HG03378 (cell line): ENCODE measurements at regions not wholly inside any gene's neighbourhood (a gene's known extent, or its start where the extent isn't known, plus 50 kb on each side); places are given as distances from the start of the nearest gene placed in this dataset.
"Not testable (repeated sequence)": the region's sequence is repeated elsewhere in the genome, so short reads cannot be mapped to it uniquely, and the experiment has no call there.

Experiments
- ATAC-seq: cut with Tn5 transposase; IDR thresholded peaks from one replicate; pipeline ENCODE4 v1.9.1; 2021; ENCODE audit warnings: mild to moderate bottlenecking, moderate library complexity; ENCODE audit not compliant: unreplicated experiment

GRCh38 chr3:102682741-102683140, 247.9 kb downstream of the ZPLD1 start:
- no peak for ATAC-seq

- ATAC-seq = no peak
Observed at GRCh38 chr3:102686792-102687191, 252.0 kb downstream of the ZPLD1 start.

- no peak for ATAC-seq
Observed at GRCh38 chr3:102687851-102688555, 253.2 kb downstream of the ZPLD1 start.

- ATAC-seq = no peak
Observed at GRCh38 chr3:102688556-102688930, 253.7 kb downstream of the ZPLD1 start.

- no peak for ATAC-seq
Observed at GRCh38 chr3:102691507-102691906, 256.7 kb downstream of the ZPLD1 start.

GRCh38 chr3:102699104-102699818, 264.4 kb downstream of the ZPLD1 start:
- ATAC-seq = no peak

GRCh38 chr3:102699819-102700140, 265.0 kb downstream of the ZPLD1 start:
- no peak for ATAC-seq

GRCh38 chr3:102712896-102713295, 278.1 kb downstream of the ZPLD1 start:
- ATAC-seq = no peak

GRCh38 chr3:102714567-102714966, 279.8 kb downstream of the ZPLD1 start:
- peak; percentile 8 for ATAC-seq

GRCh38 chr3:102715030-102715697, 280.3 kb downstream of the ZPLD1 start:
- peak; percentile 96 for ATAC-seq

GRCh38 chr3:102718651-102719050, 283.8 kb downstream of the ZPLD1 start:
- ATAC-seq = no peak

- ATAC-seq = no peak
Observed at GRCh38 chr3:102722317-102722716, 287.5 kb downstream of the ZPLD1 start.

- ATAC-seq = no peak
Observed at GRCh38 chr3:102727340-102727739, 292.5 kb downstream of the ZPLD1 start.

GRCh38 chr3:102732581-102732980, 297.8 kb downstream of the ZPLD1 start:
- ATAC-seq = not testable (repeated sequence)

- ATAC-seq = no peak
Observed at GRCh38 chr3:102733791-102734563, 299.2 kb downstream of the ZPLD1 start.

- no peak for ATAC-seq
Observed at GRCh38 chr3:102735311-102735710, 300.5 kb downstream of the ZPLD1 start.

GRCh38 chr3:102736288-102736974, 301.6 kb downstream of the ZPLD1 start:
- ATAC-seq = no peak

GRCh38 chr3:102736975-102737304, 302.1 kb downstream of the ZPLD1 start:
- ATAC-seq = no peak

- no peak for ATAC-seq
Observed at GRCh38 chr3:102737353-102737752, 302.5 kb downstream of the ZPLD1 start.

- no peak for ATAC-seq
Observed at GRCh38 chr3:102741105-102741504, 306.3 kb downstream of the ZPLD1 start.

GRCh38 chr3:102741694-102742093, 306.9 kb downstream of the ZPLD1 start:
- no peak for ATAC-seq
